GM23248 (cell line): ENCODE measurements at regions not wholly inside any gene's neighbourhood (a gene's known extent, or its start where the extent isn't known, plus 50 kb on each side); places are given as distances from the start of the nearest gene placed in this dataset.

Source experiments
- EZH2 ChIP-seq: fragments of 200-600 bp; sonication (generic); IDR thresholded peaks from 2 replicates; pipeline ENCODE4 v1.6.1; 2018; ENCODE audit warnings: antibody characterized with exemption, mild to moderate bottlenecking; ENCODE audit not compliant: insufficient read depth, poor library complexity, severe bottlenecking
- EZH2phosphoT487 ChIP-seq: fragments of 200-600 bp; sonication (generic); IDR thresholded peaks from 2 replicates; pipeline ENCODE4 v1.6.1; 2018; ENCODE audit warnings: antibody characterized with exemption, moderate library complexity, mild to moderate bottlenecking, low read depth; ENCODE audit not compliant: insufficient read depth

DNA sequence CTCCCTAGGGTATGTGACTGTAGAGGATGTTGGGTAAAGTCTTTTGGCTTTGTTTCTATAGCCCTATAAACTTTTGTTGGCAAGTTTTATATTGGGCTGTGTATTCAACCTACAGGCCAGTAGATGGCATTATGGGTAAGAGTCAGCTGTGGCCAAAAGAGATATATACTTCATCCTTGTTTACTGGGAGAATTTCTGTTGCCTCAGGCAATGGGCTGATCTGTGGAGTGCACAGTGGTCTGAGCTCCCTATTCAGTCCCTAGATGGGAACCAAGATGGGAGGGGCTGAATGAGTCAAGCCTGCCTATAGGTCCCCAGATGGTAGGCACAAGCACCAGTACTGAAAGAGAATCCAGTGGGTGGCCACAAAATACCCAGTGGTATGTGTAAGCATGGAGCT is 580.6 kb downstream of the EPHA5 start:
- no peak for TF ChIP-seq EZH2phosphoT487
- no peak for TF ChIP-seq EZH2
